GM12878 (cell line): ENCODE measurements at regions not wholly inside any gene's neighbourhood (a gene's known extent, or its start where the extent isn't known, plus 50 kb on each side); places are given as distances from the start of the nearest gene placed in this dataset.

Experiments
- ATF7 ChIP-seq: fragments of 450-650 bp; IDR thresholded peaks from 2 replicates; pipeline ENCODE4 v1.6.1; 2016; ENCODE audit warnings: low read depth, mild to moderate bottlenecking
- EP300 ChIP-seq, 2 experiments: fragments of 150-350 bp in 1 of 2; IDR thresholded peaks; 2 replicates each; pipeline ENCODE4 v1.6.1; 2011 to 2012; ENCODE audit warnings: low read depth in 2 of 2, low read length in 2 of 2, borderline replicate concordance in 1 of 2, improper control_type of control experiment in 1 of 2, inconsistent platforms in 1 of 2; ENCODE audit not compliant: control insufficient read depth in 1 of 2
- KDM1A ChIP-seq: fragments of 200-600 bp; sonication (generic); IDR thresholded peaks from 2 replicates; pipeline ENCODE4 v1.6.1; 2016; ENCODE audit warnings: borderline replicate concordance
- MAX ChIP-seq: IDR thresholded peaks from 2 replicates; pipeline ENCODE4 v1.6.1; 2012; ENCODE audit warnings: low read depth, low read length, improper control_type of control experiment
- NBN ChIP-seq: fragments of 450-650 bp; IDR thresholded peaks from 2 replicates; pipeline ENCODE4 v1.6.1; 2016
- SMAD1 ChIP-seq: fragments of 450-650 bp; IDR thresholded peaks from 2 replicates; pipeline ENCODE4 v1.6.1; 2018; ENCODE audit warnings: mild to moderate bottlenecking, low read depth; ENCODE audit not compliant: partially characterized antibody
- USF2 ChIP-seq: IDR thresholded peaks from 2 replicates; pipeline ENCODE4 v1.6.1; 2011; ENCODE audit warnings: low read depth, low read length, improper control_type of control experiment, borderline replicate concordance

GRCh38 chr11:123268156-123268555, 73.1 kb upstream of the CLMP start:
- TF ChIP-seq EP300 (IDR thresholded peaks at IDR 0.05; ENCODE audit: borderline replicate concordance in 1 of 2, control insufficient read depth in 1 of 2, low read depth in 2 of 2, low read length in 2 of 2) = no peak
- TF ChIP-seq ATF7 = no peak
- TF ChIP-seq MAX = no peak
- TF ChIP-seq NBN = no peak
- no peak for TF ChIP-seq KDM1A
- TF ChIP-seq USF2 = no peak; the same call in 1 of the 2 replicates
- no peak for TF ChIP-seq SMAD1
